Smooth muscle cell (in vitro differentiated cells): ENCODE measurements at regions not wholly inside any gene's neighbourhood (a gene's known extent, or its start where the extent isn't known, plus 50 kb on each side); places are given as distances from the start of the nearest gene placed in this dataset.

Experiments used
- DNase-seq: peaks from one replicate; lab custom pipeline; 2025; ENCODE audit not compliant: unreplicated experiment; lab: John Stamatoyannopoulos, UW
- H2AFZ ChIP-seq: fragments of 200-600 bp; sonication (generic); 2 replicates; pipeline ENCODE4 v1.6.0; 2016; ENCODE audit warnings: antibody characterized with exemption, low read depth, mild to moderate bottlenecking
- H3F3A ChIP-seq: fragments of 200-600 bp; sonication (generic); 2 replicates; pipeline ENCODE4 v1.6.0; 2017; ENCODE audit warnings: antibody characterized with exemption, low read depth
- H3K27ac ChIP-seq: fragments of 200-600 bp; sonication (generic); 2 replicates; pipeline ENCODE4 v1.5.1; 2016; ENCODE audit warnings: low read depth, mild to moderate bottlenecking
- H3K27me3 ChIP-seq: fragments of 200-600 bp; sonication (generic); 2 replicates; pipeline ENCODE4 v1.6.1; 2016; ENCODE audit warnings: low read depth, mild to moderate bottlenecking
- H3K36me3 ChIP-seq: fragments of 200-600 bp; sonication (generic); 2 replicates; pipeline ENCODE4 v1.5.1; 2016; ENCODE audit warnings: low read depth
- H3K4me1 ChIP-seq: fragments of 200-600 bp; sonication (generic); 2 replicates; pipeline ENCODE4 v1.5.1; 2016; ENCODE audit warnings: low read depth
- H3K4me2 ChIP-seq: fragments of 200-600 bp; sonication (generic); 2 replicates; pipeline ENCODE4 v1.6.0; 2016; ENCODE audit warnings: mild to moderate bottlenecking
- H3K4me3 ChIP-seq: fragments of 200-600 bp; sonication (generic); 2 replicates; pipeline ENCODE4 v1.5.1; 2016; ENCODE audit warnings: mild to moderate bottlenecking
- H3K79me2 ChIP-seq: fragments of 200-600 bp; sonication (generic); 2 replicates; pipeline ENCODE4 v1.6.0; 2016; ENCODE audit warnings: low read depth, mild to moderate bottlenecking
- H3K9ac ChIP-seq: fragments of 200-600 bp; sonication (generic); 2 replicates; pipeline ENCODE4 v1.6.0; 2016; ENCODE audit warnings: low read depth
- H3K9me3 ChIP-seq: fragments of 200-600 bp; sonication (generic); replicated peaks from 2 replicates; pipeline ENCODE4 v1.5.1; 2016; ENCODE audit warnings: low read depth
- H4K20me1 ChIP-seq: fragments of 200-600 bp; sonication (generic); 2 replicates; pipeline ENCODE4 v1.6.0; 2016; ENCODE audit warnings: low read depth
- CTCF ChIP-seq: fragments of 200-600 bp; sonication (generic); IDR thresholded peaks from 2 replicates; pipeline ENCODE4 v1.5.1; 2017; ENCODE audit warnings: borderline replicate concordance, mild to moderate bottlenecking, antibody characterized with exemption; ENCODE audit not compliant: insufficient read depth, poor library complexity, severe bottlenecking
- WGBS: methylation state at CpG from one replicate; pipeline ENCODE4 v1.1.7; 2016; ENCODE audit warnings: low lambda C conversion rate; 5-methylcytosine and 5-hydroxymethylcytosine counted together

GRCh38 chr11:97454988-97455387 lies 1065.2 kb downstream of the JRKL start:
- H3K4me2 ChIP-seq, result no peak overlapping the region
- H2AFZ ChIP-seq, result peak overlapping the region; percentile 70
- H3K36me3 ChIP-seq, result no peaks in the 10 kb centered on the region
- no peaks in the 10 kb centered on the region for H3K79me2 ChIP-seq
- H3K27me3 ChIP-seq, result no peaks in the 10 kb centered on the region
- H3K9me3 ChIP-seq, result no peaks in the 10 kb centered on the region
- no peak for DNase-seq
- no peaks in the 10 kb centered on the region for H4K20me1 ChIP-seq
- H3K4me3 ChIP-seq, result no peak overlapping the region
- H3K27ac ChIP-seq, result no peak overlapping the region
- H3F3A ChIP-seq, result peaks cover under 1% of the 10 kb centered on the region
- peak; percentile 45 for TF ChIP-seq CTCF
- no peak overlapping the region for H3K9ac ChIP-seq
- WGBS, result 50% methylated on average over 1 of the region's 1 CpG
- no peaks in the 10 kb centered on the region for H3K4me1 ChIP-seq

- peak overlapping the region; percentile 7 for H3K27ac ChIP-seq
- no peak for TF ChIP-seq CTCF
- no peaks in the 10 kb centered on the region for H3K4me1 ChIP-seq
- H3K36me3 ChIP-seq, result no peaks in the 10 kb centered on the region
- H3K79me2 ChIP-seq, result no peaks in the 10 kb centered on the region
- DNase-seq, result no peak
- peak overlapping the region; percentile 72 for H2AFZ ChIP-seq
- no peaks in the 10 kb centered on the region for H4K20me1 ChIP-seq
- H3K4me3 ChIP-seq, result no peak overlapping the region
- no peak overlapping the region for H3K9ac ChIP-seq
- H3K4me2 ChIP-seq, result no peak overlapping the region
- no peaks in the 10 kb centered on the region for H3K27me3 ChIP-seq
- H3K9me3 ChIP-seq, result no peaks in the 10 kb centered on the region
- peaks cover 4% of the 10 kb centered on the region for H3F3A ChIP-seq
Measured at GRCh38 chr11:97460091-97460490, 1070.3 kb downstream of the JRKL start.

- peaks cover 4% of the 10 kb centered on the region for H3F3A ChIP-seq
- no peak overlapping the region for H3K9ac ChIP-seq
- no peaks in the 10 kb centered on the region for H3K4me1 ChIP-seq
- DNase-seq, result no peak
- no peaks in the 10 kb centered on the region for H3K9me3 ChIP-seq
- no peak overlapping the region for H3K4me3 ChIP-seq
- no peak for TF ChIP-seq CTCF
- no peaks in the 10 kb centered on the region for H3K36me3 ChIP-seq
- H3K79me2 ChIP-seq, result no peaks in the 10 kb centered on the region
- no peaks in the 10 kb centered on the region for H4K20me1 ChIP-seq
- H3K27ac ChIP-seq, result no peak overlapping the region
- WGBS, result 91% methylated on average over 21 of the region's 21 CpGs
- H2AFZ ChIP-seq, result no peak overlapping the region
- no peaks in the 10 kb centered on the region for H3K27me3 ChIP-seq
- H3K4me2 ChIP-seq, result no peak overlapping the region
Measured at GRCh38 chr11:97461044-97461880, 1071.4 kb downstream of the JRKL start.

- H3F3A ChIP-seq, result peaks cover 4% of the 10 kb centered on the region
- H3K79me2 ChIP-seq, result no peaks in the 10 kb centered on the region
- H3K4me2 ChIP-seq, result no peak overlapping the region
- H3K27me3 ChIP-seq, result no peaks in the 10 kb centered on the region
- H3K4me1 ChIP-seq, result no peaks in the 10 kb centered on the region
- H4K20me1 ChIP-seq, result no peaks in the 10 kb centered on the region
- H3K27ac ChIP-seq, result no peak overlapping the region
- DNase-seq, result no peak
- H3K36me3 ChIP-seq, result no peaks in the 10 kb centered on the region
- TF ChIP-seq CTCF, result no peak
- no peak overlapping the region for H3K9ac ChIP-seq
- H3K9me3 ChIP-seq, result no peaks in the 10 kb centered on the region
- no peak overlapping the region for H2AFZ ChIP-seq
- 96% methylated on average over 9 of the region's 9 CpGs for WGBS
- no peak overlapping the region for H3K4me3 ChIP-seq
Measured at GRCh38 chr11:97461934-97462333, 1072.1 kb downstream of the JRKL start.
